A549 (cell line): ENCODE measurements at regions not wholly inside any gene's neighbourhood (a gene's known extent, or its start where the extent isn't known, plus 50 kb on each side); places are given as distances from the start of the nearest gene placed in this dataset.

Source experiments
- ATAC-seq, 2 experiments: fragments of 200-7000 bp in 1 of 2; fragments of >200 bp in 1 of 2; cut with Nextera tagmentation in 1 of 2; cut with Tn5 transposase in 1 of 2; 3 replicates each; pipeline versions ENCODE4 v1.8.0 to v1.9.1; 2018 to 2020; ENCODE audit warnings: mild to moderate bottlenecking in 1 of 2, moderate library complexity in 1 of 2
- CTCF ChIA-PET: fragments of 300-600 bp; sonication (Branson Sonifier 250); formaldehyde crosslinking; extraction: SDS; loops from one replicate; lab custom pipeline; 2021; ENCODE audit warnings: antibody characterized with exemption, inconsistent platforms; lab: Yijun Ruan, JAX
- POLR2A ChIA-PET: fragments of 350-600 bp; formaldehyde crosslinking; extraction: SDS; loops from one replicate; lab custom pipeline; 2021; ENCODE audit warnings: antibody characterized with exemption, inconsistent platforms; lab: Yijun Ruan, JAX
- DNase-seq, 2 experiments: peaks; one replicate each; pipeline versions ENCODE4 v3.0.0 to v3.0.0-alpha.2; 2011 to 2016; ENCODE audit warnings: low read depth in 1 of 2, low spot score in 1 of 2
- FAIRE-seq: peaks from 2 replicates; lab custom pipeline; 2011; peaks lifted over from hg19 to GRCh38; lab: Jason Lieb, UNC
- H3K27ac ChIP-seq, 2 experiments: fragments of >200 bp; sonication (Bioruptor Twin); formaldehyde crosslinking; 3 replicates each; pipeline ENCODE4 v1.5.1; 2016 to 2017
- H3K4me1 ChIP-seq: fragments of >200 bp; sonication (Bioruptor Twin); formaldehyde crosslinking; 3 replicates; pipeline ENCODE4 v1.6.1; 2016
- H3K4me2 ChIP-seq: fragments of >200 bp; sonication (Bioruptor Twin); formaldehyde crosslinking; 3 replicates; pipeline ENCODE4 v1.6.1; 2016
- H3K4me3 ChIP-seq: fragments of >200 bp; sonication (Bioruptor Twin); formaldehyde crosslinking; 3 replicates; pipeline ENCODE4 v1.5.1; 2016
- H3K9me3 ChIP-seq: fragments of >200 bp; sonication (Bioruptor Twin); formaldehyde crosslinking; 3 replicates; pipeline ENCODE4 v1.6.1; 2016
- CBX2 ChIP-seq: fragments of 200-600 bp; sonication (generic); IDR thresholded peaks from 2 replicates; pipeline ENCODE4 v1.6.1; 2016; ENCODE audit warnings: low read depth, mild to moderate bottlenecking, borderline replicate concordance
- EP300 ChIP-seq, 2 experiments: fragments of >200 bp; sonication (Bioruptor Twin); formaldehyde crosslinking; IDR thresholded peaks; 2 replicates in 1 of 2; 3 replicates in 1 of 2; pipeline ENCODE4 v1.6.1; 2016 to 2017
- ESRRA ChIP-seq: fragments of 150-350 bp; IDR thresholded peaks from 2 replicates; pipeline ENCODE4 v1.6.1; 2014; ENCODE audit warnings: mild to moderate bottlenecking, low read length, borderline replicate concordance
- FOSL2 ChIP-seq, 2 experiments: fragments of 450-650 bp in 1 of 2; fragments of >200 bp in 1 of 2; sonication (Bioruptor Twin) in 1 of 2; formaldehyde crosslinking; IDR thresholded peaks; 2 replicates each; pipeline versions ENCODE4 v1.5.0 to v1.6.1; 2016 to 2020; ENCODE audit warnings: mild to moderate bottlenecking in 1 of 2, moderate library complexity in 1 of 2
- FOXS1 ChIP-seq: fragments of 250-450 bp; sonication (Bioruptor Pico); IDR thresholded peaks from 2 replicates; pipeline ENCODE4 v1.5.0; 2020; ENCODE audit warnings: mild to moderate bottlenecking, moderate library complexity
- HDAC2 ChIP-seq: fragments of 200-600 bp; sonication (generic); IDR thresholded peaks from 2 replicates; pipeline ENCODE4 v1.6.1; 2016
- HOXA7 ChIP-seq: fragments of 250-450 bp; sonication (Bioruptor Pico); IDR thresholded peaks from 2 replicates; pipeline ENCODE4 v1.5.0; 2020; ENCODE audit warnings: mild to moderate bottlenecking, moderate library complexity
- HOXB5 ChIP-seq: fragments of 250-450 bp; sonication (Bioruptor Pico); IDR thresholded peaks from 2 replicates; pipeline ENCODE4 v1.5.0; 2020; ENCODE audit warnings: mild to moderate bottlenecking, moderate library complexity
- KDM1A ChIP-seq: fragments of 200-600 bp; sonication (generic); IDR thresholded peaks from 2 replicates; pipeline ENCODE4 v1.6.1; 2016; ENCODE audit warnings: low read depth, mild to moderate bottlenecking
- MAZ ChIP-seq: fragments of 150-350 bp; IDR thresholded peaks from 2 replicates; pipeline ENCODE4 v1.6.1; 2014; ENCODE audit warnings: antibody characterized with exemption, low read depth, low read length, borderline replicate concordance
- MYC ChIP-seq: IDR thresholded peaks from 2 replicates; pipeline ENCODE4 v1.6.1; 2012; ENCODE audit warnings: mild to moderate bottlenecking, inconsistent platforms, low read length, improper control_type of control experiment, borderline replicate concordance
- NFE2L2 ChIP-seq: fragments of 150-350 bp; conservative IDR thresholded peaks from 2 replicates; pipeline ENCODE4 v1.6.1; 2014; ENCODE audit warnings: low read length
- NPAS2 ChIP-seq: fragments of 250-450 bp; sonication (Bioruptor Pico); IDR thresholded peaks from 2 replicates; pipeline ENCODE4 v1.8.0; 2022; ENCODE audit warnings: mild to moderate bottlenecking, moderate library complexity, borderline replicate concordance
- NR3C1 ChIP-seq: fragments of >200 bp; sonication (Bioruptor Twin); formaldehyde crosslinking; IDR thresholded peaks from 3 replicates; pipeline ENCODE4 v1.6.1; 2017
- PHF8 ChIP-seq: fragments of 200-600 bp; sonication (generic); IDR thresholded peaks from 2 replicates; pipeline ENCODE4 v1.6.1; 2016; ENCODE audit warnings: low read depth, mild to moderate bottlenecking, antibody characterized with exemption, moderate library complexity, borderline replicate concordance
- POLR2A ChIP-seq: IDR thresholded peaks from 2 replicates; pipeline ENCODE4 v1.6.1; 2012; ENCODE audit warnings: mild to moderate bottlenecking, low read length
- POLR2AphosphoS2 ChIP-seq: conservative IDR thresholded peaks from 2 replicates; pipeline ENCODE4 v1.6.1; 2012; ENCODE audit warnings: low read length, improper control_type of control experiment, inconsistent platforms
- RFX5 ChIP-seq: fragments of 450-650 bp; IDR thresholded peaks from 2 replicates; pipeline ENCODE4 v1.7.1; 2014; ENCODE audit warnings: antibody characterized with exemption, mild to moderate bottlenecking, moderate library complexity
- RNF2 ChIP-seq: fragments of 200-600 bp; sonication (generic); IDR thresholded peaks from 2 replicates; pipeline ENCODE4 v1.6.1; 2016; ENCODE audit warnings: low read depth, mild to moderate bottlenecking, antibody characterized with exemption, moderate library complexity, borderline replicate concordance
- SMC3 ChIP-seq: fragments of >200 bp; sonication (Bioruptor Twin); formaldehyde crosslinking; IDR thresholded peaks from 3 replicates; pipeline ENCODE4 v1.6.1; 2018; ENCODE audit warnings: inconsistent platforms
- TP53 ChIP-seq: fragments of 250-450 bp; sonication (Bioruptor Pico); IDR thresholded peaks from 2 replicates; pipeline ENCODE4 v1.5.0; 2021; ENCODE audit warnings: mild to moderate bottlenecking, moderate library complexity
- ZFP36 ChIP-seq: fragments of 450-650 bp; IDR thresholded peaks from 2 replicates; pipeline ENCODE4 v1.6.1; 2014; ENCODE audit warnings: borderline replicate concordance; ENCODE audit not compliant: partially characterized antibody
- ZSCAN20 ChIP-seq: fragments of 250-450 bp; sonication (Bioruptor Pico); IDR thresholded peaks from 2 replicates; pipeline ENCODE4 v1.8.0; 2022; ENCODE audit warnings: mild to moderate bottlenecking, moderate library complexity
- WGBS: methylation state at CpG from one replicate; pipeline ENCODE4 v1.1.6; 2017; ENCODE audit errors: missing lambda C conversion rate; 5-methylcytosine and 5-hydroxymethylcytosine counted together
- TF ChIP-seq, protein P1 (sequence below): fragments of 250-450 bp; sonication (Bioruptor Pico); IDR thresholded peaks from 2 replicates; pipeline ENCODE4 v1.5.0; 2021; ENCODE audit warnings: mild to moderate bottlenecking, moderate library complexity, borderline replicate concordance
- TF ChIP-seq, protein P2 (sequence below): fragments of 250-450 bp; sonication (Bioruptor Pico); IDR thresholded peaks from 2 replicates; pipeline ENCODE4 v1.5.0; 2020; ENCODE audit warnings: low read depth, mild to moderate bottlenecking, moderate library complexity
- TF ChIP-seq, protein P3 (sequence below): fragments of 150-350 bp; IDR thresholded peaks from 2 replicates; pipeline ENCODE4 v1.6.1; 2014; ENCODE audit warnings: low read depth, mild to moderate bottlenecking, low read length
- TF ChIP-seq, protein P4 (sequence below): fragments of >200 bp; sonication (Bioruptor Twin); formaldehyde crosslinking; IDR thresholded peaks from 2 replicates; pipeline ENCODE4 v1.6.1; 2016
- TF ChIP-seq, protein P5 (sequence below): IDR thresholded peaks from 2 replicates; pipeline ENCODE4 v1.6.1; 2012
- TF ChIP-seq, protein P6 (sequence below): fragments of 450-650 bp; IDR thresholded peaks from 2 replicates; pipeline ENCODE4 v1.6.1; 2014; ENCODE audit warnings: antibody characterized with exemption

DNA sequence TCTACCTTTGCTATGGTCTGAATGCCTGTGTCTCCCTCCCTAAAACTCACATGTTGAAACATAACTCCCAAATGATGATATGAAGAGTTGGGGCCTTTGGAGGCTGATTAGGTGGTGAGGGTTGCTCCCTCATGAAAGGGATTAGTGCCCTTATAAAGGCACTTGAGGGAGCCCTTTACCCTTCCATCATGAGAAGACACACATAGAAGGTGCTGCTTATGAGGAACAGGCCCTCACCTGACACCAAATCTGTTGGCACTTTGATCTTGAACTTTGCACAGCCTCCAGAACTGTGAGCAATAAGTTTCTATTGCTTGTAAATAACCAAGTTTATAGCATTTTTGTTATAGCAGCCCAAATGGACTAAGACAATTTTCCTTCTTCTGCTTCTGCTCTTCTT, 76.2 kb upstream of the ADAMTS9 start (continued):
- TF ChIP-seq, protein P1, sequence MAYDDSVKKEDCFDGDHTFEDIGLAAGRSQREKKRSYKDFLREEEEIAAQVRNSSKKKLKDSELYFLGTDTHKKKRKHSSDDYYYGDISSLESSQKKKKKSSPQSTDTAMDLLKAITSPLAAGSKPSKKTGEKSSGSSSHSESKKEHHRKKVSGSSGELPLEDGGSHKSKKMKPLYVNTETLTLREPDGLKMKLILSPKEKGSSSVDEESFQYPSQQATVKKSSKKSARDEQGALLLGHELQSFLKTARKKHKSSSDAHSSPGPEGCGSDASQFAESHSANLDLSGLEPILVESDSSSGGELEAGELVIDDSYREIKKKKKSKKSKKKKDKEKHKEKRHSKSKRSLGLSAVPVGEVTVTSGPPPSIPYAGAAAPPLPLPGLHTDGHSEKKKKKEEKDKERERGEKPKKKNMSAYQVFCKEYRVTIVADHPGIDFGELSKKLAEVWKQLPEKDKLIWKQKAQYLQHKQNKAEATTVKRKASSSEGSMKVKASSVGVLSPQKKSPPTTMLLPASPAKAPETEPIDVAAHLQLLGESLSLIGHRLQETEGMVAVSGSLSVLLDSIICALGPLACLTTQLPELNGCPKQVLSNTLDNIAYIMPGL (CRISPR knock-in tag): no peak
- TF ChIP-seq RFX5 (no peak), HOXA7 (CRISPR knock-in tag) (no peak), SMC3 (no peak)

DNA sequence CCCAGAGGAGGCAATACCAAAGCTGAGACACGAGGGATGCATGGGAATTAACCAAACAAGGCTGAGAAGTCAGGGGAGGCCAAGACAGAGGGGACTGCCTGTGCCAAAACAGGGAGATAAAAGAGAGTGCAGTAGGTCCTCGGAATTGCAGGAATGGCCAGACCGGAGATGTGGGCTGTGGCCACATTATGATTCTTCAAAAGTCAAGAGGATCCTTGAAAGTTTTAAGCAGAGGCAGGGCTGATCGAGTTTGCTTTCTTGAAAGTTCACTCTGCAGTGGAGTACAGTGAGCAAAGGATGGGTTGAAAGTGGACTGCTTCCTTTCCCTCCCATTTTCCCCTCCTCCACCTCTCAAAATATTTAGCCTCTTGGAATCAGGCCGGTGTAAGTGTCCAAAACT, 73.9 kb upstream of the ADAMTS9 start:
- ChIA-PET POLR2A (no interaction called here), CTCF (no interaction called here)
- Histone ChIP-seq H3K4me2 (no peak overlapping the region), H3K4me3 (no peak overlapping the region), H3K27ac (no peak overlapping the region), H3K9me3 (no peaks in the 10 kb centered on the region), H3K4me1 (no peaks in the 10 kb centered on the region)
- no peak for ATAC-seq
- TF ChIP-seq MYC (no peak), MAZ (no peak), ESRRA (no peak), HDAC2 (no peak), ZFP36 (no peak), POLR2AphosphoS2 (no peak), HOXB5 (CRISPR knock-in tag) (no peak), POLR2A (no peak), KDM1A (no peak), RNF2 (no peak), NFE2L2 (no peak), FOSL2 (IDR thresholded peaks at IDR 0.05) (no peak), FOSL2 (CRISPR knock-in tag; IDR thresholded peaks at IDR 0.05) (no peak), FOXS1 (CRISPR knock-in tag) (no peak), NPAS2 (CRISPR knock-in tag) (no peak)
- TF ChIP-seq, protein P2, sequence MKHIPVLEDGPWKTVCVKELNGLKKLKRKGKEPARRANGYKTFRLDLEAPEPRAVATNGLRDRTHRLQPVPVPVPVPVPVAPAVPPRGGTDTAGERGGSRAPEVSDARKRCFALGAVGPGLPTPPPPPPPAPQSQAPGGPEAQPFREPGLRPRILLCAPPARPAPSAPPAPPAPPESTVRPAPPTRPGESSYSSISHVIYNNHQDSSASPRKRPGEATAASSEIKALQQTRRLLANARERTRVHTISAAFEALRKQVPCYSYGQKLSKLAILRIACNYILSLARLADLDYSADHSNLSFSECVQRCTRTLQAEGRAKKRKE (CRISPR knock-in tag): no peak
- 12% methylated on average over 5 of the region's 5 CpGs for WGBS
- DNase-seq: no peak
- FAIRE-seq: no peak

DNA sequence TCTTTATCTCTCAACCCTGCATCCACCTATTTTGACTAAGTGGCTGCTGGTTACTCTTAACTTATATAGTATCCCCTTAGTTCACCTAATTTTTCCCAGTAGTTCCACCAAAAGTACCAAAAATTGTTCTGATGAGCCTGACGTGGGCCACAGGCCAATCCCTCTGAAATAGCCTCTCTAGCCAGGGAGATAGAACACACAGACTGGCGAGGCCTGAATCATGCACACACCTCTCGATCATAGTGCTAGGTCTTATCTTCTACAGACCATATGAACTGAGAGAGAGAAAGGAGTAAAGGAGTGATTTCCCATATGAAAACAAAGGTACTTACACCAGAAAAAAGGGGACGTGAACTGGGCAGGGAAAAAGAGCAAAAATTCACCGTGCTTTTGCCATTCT, 72.5 kb upstream of the ADAMTS9 start:
- no peak overlapping the region for H3K4me3 ChIP-seq
- POLR2A ChIA-PET: no interaction called here
- 9% methylated on average over 5 of the region's 5 CpGs for WGBS
- no peak for DNase-seq
- no peak overlapping the region for H3K27ac ChIP-seq
- CTCF ChIA-PET: no interaction called here
- no peaks in the 10 kb centered on the region for H3K9me3 ChIP-seq
- H3K4me2 ChIP-seq: no peak overlapping the region
- no peaks in the 10 kb centered on the region for H3K4me1 ChIP-seq
- no peak for ATAC-seq
- no peak for FAIRE-seq
- no peak for TF ChIP-seq NR3C1
- no peak for TF ChIP-seq TP53 (CRISPR knock-in tag)
- no peak for TF ChIP-seq CBX2
- no peak for TF ChIP-seq HDAC2
- TF ChIP-seq, protein P3, sequence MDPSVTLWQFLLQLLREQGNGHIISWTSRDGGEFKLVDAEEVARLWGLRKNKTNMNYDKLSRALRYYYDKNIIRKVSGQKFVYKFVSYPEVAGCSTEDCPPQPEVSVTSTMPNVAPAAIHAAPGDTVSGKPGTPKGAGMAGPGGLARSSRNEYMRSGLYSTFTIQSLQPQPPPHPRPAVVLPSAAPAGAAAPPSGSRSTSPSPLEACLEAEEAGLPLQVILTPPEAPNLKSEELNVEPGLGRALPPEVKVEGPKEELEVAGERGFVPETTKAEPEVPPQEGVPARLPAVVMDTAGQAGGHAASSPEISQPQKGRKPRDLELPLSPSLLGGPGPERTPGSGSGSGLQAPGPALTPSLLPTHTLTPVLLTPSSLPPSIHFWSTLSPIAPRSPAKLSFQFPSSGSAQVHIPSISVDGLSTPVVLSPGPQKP: no peak
- no peak for TF ChIP-seq POLR2AphosphoS2
- TF ChIP-seq, protein P4, sequence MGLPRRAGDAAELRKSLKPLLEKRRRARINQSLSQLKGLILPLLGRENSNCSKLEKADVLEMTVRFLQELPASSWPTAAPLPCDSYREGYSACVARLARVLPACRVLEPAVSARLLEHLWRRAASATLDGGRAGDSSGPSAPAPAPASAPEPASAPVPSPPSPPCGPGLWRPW: no peak
- TF ChIP-seq ZSCAN20: no peak
- TF ChIP-seq, protein P5, sequence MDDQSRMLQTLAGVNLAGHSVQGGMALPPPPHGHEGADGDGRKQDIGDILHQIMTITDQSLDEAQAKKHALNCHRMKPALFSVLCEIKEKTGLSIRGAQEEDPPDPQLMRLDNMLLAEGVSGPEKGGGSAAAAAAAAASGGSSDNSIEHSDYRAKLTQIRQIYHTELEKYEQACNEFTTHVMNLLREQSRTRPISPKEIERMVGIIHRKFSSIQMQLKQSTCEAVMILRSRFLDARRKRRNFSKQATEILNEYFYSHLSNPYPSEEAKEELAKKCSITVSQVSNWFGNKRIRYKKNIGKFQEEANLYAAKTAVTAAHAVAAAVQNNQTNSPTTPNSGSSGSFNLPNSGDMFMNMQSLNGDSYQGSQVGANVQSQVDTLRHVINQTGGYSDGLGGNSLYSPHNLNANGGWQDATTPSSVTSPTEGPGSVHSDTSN: no peak
- no peak for TF ChIP-seq EP300 (IDR thresholded peaks at IDR 0.05)
- no peak for TF ChIP-seq KDM1A
- no peak for TF ChIP-seq PHF8
- TF ChIP-seq, protein P6, sequence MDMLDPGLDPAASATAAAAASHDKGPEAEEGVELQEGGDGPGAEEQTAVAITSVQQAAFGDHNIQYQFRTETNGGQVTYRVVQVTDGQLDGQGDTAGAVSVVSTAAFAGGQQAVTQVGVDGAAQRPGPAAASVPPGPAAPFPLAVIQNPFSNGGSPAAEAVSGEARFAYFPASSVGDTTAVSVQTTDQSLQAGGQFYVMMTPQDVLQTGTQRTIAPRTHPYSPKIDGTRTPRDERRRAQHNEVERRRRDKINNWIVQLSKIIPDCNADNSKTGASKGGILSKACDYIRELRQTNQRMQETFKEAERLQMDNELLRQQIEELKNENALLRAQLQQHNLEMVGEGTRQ: no peak
- TF ChIP-seq NFE2L2: no peak
